ENCODE measurements at regions not wholly inside any gene's neighbourhood (a gene's known extent, or its start where the extent isn't known, plus 50 kb on each side); places are given as distances from the start of the nearest gene placed in this dataset.

DNA sequence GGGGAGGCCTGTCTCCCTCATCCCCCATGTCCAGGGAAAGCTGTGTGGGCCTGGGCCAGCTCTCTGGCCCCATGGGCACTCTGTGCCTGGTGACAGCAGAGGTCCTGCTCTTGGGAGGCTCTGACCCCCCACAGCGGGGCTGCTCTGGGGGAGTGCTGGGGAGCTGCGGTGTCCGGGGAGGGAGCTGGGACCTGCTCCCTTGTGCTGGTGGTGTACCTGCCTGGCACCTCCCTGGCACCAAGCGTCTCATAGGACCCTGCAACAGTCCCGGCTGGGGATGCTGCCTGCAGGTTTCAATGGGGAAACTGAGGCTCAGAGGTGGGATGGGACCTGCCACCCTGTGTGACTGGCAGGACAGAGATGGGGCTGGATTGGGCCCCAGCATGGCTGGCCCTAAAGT, 111.3 kb downstream of the KIF26A start:
- H3K36me3 ChIP-seq (ENCODE audit: control insufficient read depth in 2 of 2, extremely low read depth in 1 of 2, insufficient read depth in 2 of 2, low read length in 2 of 2), result no peaks in the 10 kb centered on the region
- H3K79me2 ChIP-seq (ENCODE audit: control insufficient read depth, insufficient read depth, low read length), result no peaks in the 10 kb centered on the region
- no peaks in the 10 kb centered on the region for H3K4me1 ChIP-seq (ENCODE audit: control insufficient read depth, extremely low read depth, insufficient read depth, low read length)
- H3K4me3 ChIP-seq (ENCODE audit: control insufficient read depth in 2 of 3, extremely low read depth in 1 of 3, insufficient read depth in 2 of 3, low read depth in 1 of 3, low read length in 3 of 3), result no peak overlapping the region
- no peak for DNase-seq (ENCODE audit: low read depth, low spot score)
- H4K20me1 ChIP-seq (ENCODE audit: control insufficient read depth, extremely low read depth, insufficient read depth, low read length), result no peaks in the 10 kb centered on the region
- no peak overlapping the region for H3K9ac ChIP-seq (ENCODE audit: control insufficient read depth, extremely low read depth, insufficient read depth, low read length)
- H3K9me3 ChIP-seq (ENCODE audit: control insufficient read depth, low read depth, low read length), result peaks cover 4% of the 10 kb centered on the region
- H3K9me1 ChIP-seq (ENCODE audit: control insufficient read depth, extremely low read depth, insufficient read depth, low read length), result no peaks in the 10 kb centered on the region
- no peak overlapping the region for H3K4me2 ChIP-seq (ENCODE audit: control insufficient read depth, extremely low read depth, insufficient read depth, low read depth, low read length)
- no peak overlapping the region for H2AFZ ChIP-seq (ENCODE audit: control insufficient read depth, low read length)
- no peak for FAIRE-seq
- H3K27me3 ChIP-seq (ENCODE audit: control insufficient read depth, extremely low read depth, insufficient read depth, low read length), result no peaks in the 10 kb centered on the region
- no peak for TF ChIP-seq CTCF (optimal IDR thresholded peaks at IDR 0.05 in 1 of 3, IDR thresholded peaks at IDR 0.05 in 1 of 3, conservative IDR thresholded peaks at IDR 0.05 in 1 of 3; ENCODE audit: extremely low read depth in 1 of 3, insufficient read depth in 2 of 3, low read length in 3 of 3)
- TF ChIP-seq EZH2 (IDR thresholded peaks at IDR 0.05; ENCODE audit: low read length), result no peak
- no peak overlapping the region for H3K27ac ChIP-seq (ENCODE audit: control insufficient read depth, insufficient read depth, low read length)
- dilution Hi-C loops (cut with MboI; ENCODE audit: extremely low pct_ligation_motif_present, low sequenced_read_pairs), result no loop called here

DNA sequence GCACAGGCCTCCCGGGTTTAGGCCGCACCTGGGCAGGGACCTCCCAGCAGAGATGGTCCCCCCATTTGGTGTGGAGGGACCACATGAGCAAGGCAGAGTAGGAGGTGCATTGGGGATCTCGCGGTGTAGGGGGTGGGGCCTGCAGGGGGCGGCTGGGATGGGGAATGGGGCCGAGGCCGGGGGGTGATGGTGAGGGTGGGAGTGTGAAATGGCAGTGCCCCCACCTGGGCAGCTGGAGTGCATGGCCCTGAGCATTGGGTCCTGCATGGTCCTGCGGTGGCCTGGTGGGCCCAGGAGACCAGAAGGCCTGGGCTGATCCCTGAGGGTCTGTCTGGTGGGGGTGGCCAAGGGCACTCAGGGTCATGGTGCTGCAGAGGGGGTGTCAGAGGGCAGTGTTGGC, 111.8 kb downstream of the KIF26A start:
- FAIRE-seq (no peak), DNase-seq (ENCODE audit: low read depth, low spot score) (no peak)
- Histone ChIP-seq H3K36me3 (ENCODE audit: control insufficient read depth in 2 of 2, extremely low read depth in 1 of 2, insufficient read depth in 2 of 2, low read length in 2 of 2) (no peaks in the 10 kb centered on the region), H3K27me3 (ENCODE audit: control insufficient read depth, extremely low read depth, insufficient read depth, low read length) (no peaks in the 10 kb centered on the region), H3K4me1 (ENCODE audit: control insufficient read depth, extremely low read depth, insufficient read depth, low read length) (no peaks in the 10 kb centered on the region), H3K9ac (ENCODE audit: control insufficient read depth, extremely low read depth, insufficient read depth, low read length) (no peak overlapping the region), H2AFZ (ENCODE audit: control insufficient read depth, low read length) (no peak overlapping the region), H3K9me1 (ENCODE audit: control insufficient read depth, extremely low read depth, insufficient read depth, low read length) (no peaks in the 10 kb centered on the region), H3K4me2 (ENCODE audit: control insufficient read depth, extremely low read depth, insufficient read depth, low read depth, low read length) (no peak overlapping the region), H3K27ac (ENCODE audit: control insufficient read depth, insufficient read depth, low read length) (no peak overlapping the region), H3K79me2 (ENCODE audit: control insufficient read depth, insufficient read depth, low read length) (no peaks in the 10 kb centered on the region), H3K9me3 (ENCODE audit: control insufficient read depth, low read depth, low read length) (peaks cover 3% of the 10 kb centered on the region), H4K20me1 (ENCODE audit: control insufficient read depth, extremely low read depth, insufficient read depth, low read length) (no peaks in the 10 kb centered on the region), H3K4me3 (ENCODE audit: control insufficient read depth in 2 of 3, extremely low read depth in 1 of 3, insufficient read depth in 2 of 3, low read depth in 1 of 3, low read length in 3 of 3) (no peak overlapping the region)
- dilution Hi-C loops (cut with MboI; ENCODE audit: extremely low pct_ligation_motif_present, low sequenced_read_pairs), result no loop called here
- TF ChIP-seq CTCF (optimal IDR thresholded peaks at IDR 0.05 in 1 of 3, IDR thresholded peaks at IDR 0.05 in 1 of 3, conservative IDR thresholded peaks at IDR 0.05 in 1 of 3; ENCODE audit: extremely low read depth in 1 of 3, insufficient read depth in 2 of 3, low read length in 3 of 3), result no peak
- TF ChIP-seq EZH2 (IDR thresholded peaks at IDR 0.05; ENCODE audit: low read length), result no peak
